A673 (cell line): ENCODE measurements at regions not wholly inside any gene's neighbourhood (a gene's known extent, or its start where the extent isn't known, plus 50 kb on each side); places are given as distances from the start of the nearest gene placed in this dataset.

ENCODE experiments used
- CTCF ChIP-seq: fragments of 300-800, 200-600 bp; sonication (generic); conservative IDR thresholded peaks from 2 replicates; pipeline ENCODE4 v1.5.1; 2017; ENCODE audit warnings: low read depth, mild to moderate bottlenecking, antibody characterized with exemption, low read length, moderate library complexity, mixed read lengths
- EZH2 ChIP-seq: fragments of 200-600 bp; sonication (generic); IDR thresholded peaks from 2 replicates; pipeline ENCODE4 v1.6.1; 2017; ENCODE audit warnings: borderline replicate concordance, low read depth, mild to moderate bottlenecking, mixed read lengths, antibody characterized with exemption, low read length; ENCODE audit not compliant: poor library complexity, severe bottlenecking

GRCh38 chr5:99644822-99645221 lies 716.0 kb upstream of the CHD1 start:
- no peak for TF ChIP-seq CTCF
- no peak for TF ChIP-seq EZH2
